Body of pancreas (tissue), 4 donors: ENCODE measurements at regions not wholly inside any gene's neighbourhood (a gene's known extent, or its start where the extent isn't known, plus 50 kb on each side); places are given as distances from the start of the nearest gene placed in this dataset.

Experiments
- ATAC-seq: fragments of 150-250 bp; one replicate; pipeline ENCODE4 v1.9.1; 2016
- DNase-seq, 4 donors: peaks; one replicate each; pipeline ENCODE4 v3.0.0-alpha.2; 2019
- H3K27ac ChIP-seq, 4 donors: fragments of 200-600 bp; sonication (generic); 1 replicate in 3 of 4; 2 replicates in 1 of 4; pipeline versions ENCODE4 v1.5.1 to v1.6.1; 2016 to 2019; ENCODE audit warnings: mild to moderate bottlenecking in 1 of 4, mixed read lengths in 1 of 4, moderate library complexity in 1 of 4
- H3K27me3 ChIP-seq, 2 donors: fragments of 200-600 bp; sonication (generic); one replicate each; pipeline ENCODE4 v1.6.0; 2016; ENCODE audit warnings: mild to moderate bottlenecking in 1 of 2
- H3K36me3 ChIP-seq, 2 donors: fragments of 200-600 bp; sonication (generic); replicated peaks in 1 of 2; 2 replicates each; pipeline ENCODE4 v1.5.1; 2016; ENCODE audit warnings: low read depth in 2 of 2; ENCODE audit not compliant: insufficient read depth in 1 of 2
- H3K4me1 ChIP-seq: fragments of 200-600 bp; sonication (generic); one replicate; pipeline ENCODE4 v1.6.0; 2016
- H3K4me3 ChIP-seq, 2 donors: fragments of 200-600 bp; sonication (generic); 1 replicate in 1 of 2; 2 replicates in 1 of 2; pipeline ENCODE4 v1.5.1; 2016 to 2019
- H3K9me3 ChIP-seq, 3 donors: fragments of 200-600 bp; sonication (generic); 1 replicate in 2 of 3; 2 replicates in 1 of 3; pipeline ENCODE4 v1.5.1; 2016
- CTCF ChIP-seq, 7 experiments: fragments of 450-650 bp in 4 of 7; fragments of 200-600 bp in 3 of 7; sonication (generic) in 3 of 7; IDR thresholded peaks; one replicate each; pipeline ENCODE4 v1.5.1; 2016 to 2019; ENCODE audit warnings: antibody characterized with exemption in 7 of 7
- POLR2A ChIP-seq, 3 donors: fragments of 450-650 bp; IDR thresholded peaks; one replicate each; pipeline ENCODE4 v1.6.1; 2016; ENCODE audit warnings: antibody characterized with exemption in 3 of 3, mild to moderate bottlenecking in 2 of 3
- WGBS, 2 donors: methylation state at CpG; one replicate each; pipeline ENCODE4 v1.1.5; 2017; 5-methylcytosine and 5-hydroxymethylcytosine counted together
- intact Hi-C: fragments of 100-400 bp; cut with DNase I; formaldehyde crosslinking; loops from one replicate; pipeline ENCODE4 v1.15.1; 2023

DNA sequence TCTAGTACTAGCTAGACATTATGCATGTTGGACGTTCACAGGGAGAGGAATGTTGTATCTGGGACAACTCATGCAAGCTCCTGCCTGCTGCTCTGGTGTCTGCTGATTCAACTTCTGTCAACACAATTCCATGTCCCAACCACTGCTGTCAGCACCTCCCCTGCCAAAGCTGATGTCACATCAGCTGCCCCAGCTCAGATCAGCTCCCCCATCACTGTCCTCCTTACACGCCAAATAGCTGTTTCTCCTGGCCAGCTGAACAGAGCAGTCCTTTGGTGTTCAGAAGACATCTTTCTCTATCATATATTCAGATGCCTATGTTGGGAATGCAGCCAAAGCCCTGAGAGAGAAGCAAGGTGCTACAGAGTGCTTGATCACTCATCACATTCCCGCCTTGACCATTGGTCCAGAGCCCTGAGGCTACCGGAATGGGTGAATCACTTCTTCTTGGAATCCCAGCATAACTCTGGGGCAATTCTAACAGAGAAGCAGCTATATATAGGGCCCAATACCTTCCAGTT is 223.3 kb downstream of the SEC61B start:
- H3K27me3 ChIP-seq = no peaks in the 10 kb centered on the region
- no peak overlapping the region for H3K27ac ChIP-seq
- DNase-seq (peak in 1 of 4 donors; percentile 9), ATAC-seq (peak; percentile 27)
- H3K36me3 ChIP-seq = no peaks in the 10 kb centered on the region
- TF ChIP-seq POLR2A (IDR thresholded peaks at IDR 0.05) (no peak), CTCF (IDR thresholded peaks at IDR 0.05) (no peak)
- WGBS, 2 donors = 62 to 67% methylated on average over 4 of the region's 4 CpGs
- intact Hi-C loops = no loop called here
- no peak overlapping the region for H3K4me3 ChIP-seq
- no peaks in the 10 kb centered on the region for H3K4me1 ChIP-seq
- H3K9me3 ChIP-seq = no peaks in the 10 kb centered on the region

DNA sequence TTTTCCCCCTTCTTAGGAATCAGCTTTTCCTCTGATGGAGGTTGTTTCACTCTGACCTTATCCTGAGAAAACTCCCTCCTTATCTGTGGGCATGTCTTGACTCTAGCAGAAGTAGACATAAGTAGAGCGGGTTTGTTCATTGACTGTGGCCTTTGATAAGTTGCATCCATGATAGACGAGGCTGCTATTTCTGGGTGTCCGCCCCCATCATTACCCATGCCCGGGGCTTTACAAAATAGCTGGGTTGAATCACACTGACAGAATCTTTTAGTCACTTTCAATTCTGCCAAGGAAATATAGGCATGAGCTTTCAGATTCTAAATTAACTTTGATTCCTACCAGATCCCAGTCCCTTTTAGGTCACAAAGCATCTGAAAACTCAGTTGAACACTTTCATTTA is 223.8 kb downstream of the SEC61B start:
- ATAC-seq (no peak), DNase-seq (no peak)
- Histone ChIP-seq H3K4me1 (no peaks in the 10 kb centered on the region), H3K9me3 (no peaks in the 10 kb centered on the region), H3K27ac (no peak overlapping the region), H3K36me3 (no peaks in the 10 kb centered on the region), H3K4me3 (no peak overlapping the region), H3K27me3 (no peaks in the 10 kb centered on the region)
- intact Hi-C loops = no loop called here
- WGBS, 2 donors = 76 to 80% methylated on average over 4 of the region's 4 CpGs
- TF ChIP-seq CTCF (IDR thresholded peaks at IDR 0.05) = no peak
- no peak for TF ChIP-seq POLR2A (IDR thresholded peaks at IDR 0.05)

DNA sequence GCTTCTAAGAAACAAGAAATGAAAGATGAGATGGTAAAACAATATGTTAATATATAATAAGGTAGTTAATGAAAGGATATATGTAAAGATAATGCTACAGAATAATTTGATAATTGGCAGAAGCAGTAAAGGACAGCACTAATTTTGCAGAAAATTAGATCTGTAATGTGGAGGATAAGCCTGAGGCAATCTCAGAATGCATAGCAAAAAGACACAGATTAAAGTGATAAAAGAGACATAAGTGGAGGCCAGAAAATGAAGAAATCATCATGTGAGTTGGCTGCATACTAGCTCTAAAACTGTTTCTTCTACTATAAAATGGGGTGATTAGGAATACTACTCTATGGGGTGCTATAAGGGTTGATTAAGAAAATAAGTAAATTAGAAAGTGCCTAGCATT is 225.9 kb downstream of the SEC61B start:
- TF ChIP-seq POLR2A (IDR thresholded peaks at IDR 0.05) (no peak), CTCF (IDR thresholded peaks at IDR 0.05) (no peak)
- Histone ChIP-seq H3K4me3 (no peak overlapping the region), H3K27ac (no peak overlapping the region), H3K27me3 (no peaks in the 10 kb centered on the region), H3K9me3 (no peaks in the 10 kb centered on the region), H3K4me1 (no peaks in the 10 kb centered on the region), H3K36me3 (no peaks in the 10 kb centered on the region)
- no peak for DNase-seq
- intact Hi-C loops = no loop called here
- ATAC-seq = no peak

DNA sequence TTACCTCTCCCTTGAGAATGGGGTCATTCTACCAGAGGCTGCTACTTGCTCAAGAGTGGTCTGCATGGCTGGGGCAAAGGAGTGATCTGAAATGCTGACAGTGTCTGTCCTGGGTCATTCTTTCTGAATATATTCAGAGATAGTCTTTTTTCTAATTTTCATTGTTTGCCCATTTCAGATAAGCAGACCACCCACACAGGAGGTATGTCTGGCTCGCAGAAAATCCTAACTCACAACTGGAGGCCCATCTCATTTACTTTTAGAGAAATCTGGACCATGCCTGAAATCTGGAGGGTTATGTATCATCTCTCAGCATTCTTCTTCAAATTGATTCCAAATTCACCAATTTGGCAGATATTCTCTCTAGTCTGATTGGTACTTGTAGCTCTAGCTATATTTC is 227.6 kb downstream of the SEC61B start:
- Histone ChIP-seq H3K36me3 (no peaks in the 10 kb centered on the region), H3K27ac (no peak overlapping the region), H3K4me1 (no peaks in the 10 kb centered on the region), H3K27me3 (no peaks in the 10 kb centered on the region), H3K9me3 (no peaks in the 10 kb centered on the region), H3K4me3 (no peak overlapping the region)
- 63 to 91% methylated on average over 1 of the region's 1 CpG for WGBS, 2 donors
- ATAC-seq (no peak), DNase-seq (no peak)
- intact Hi-C loops = no loop called here
- TF ChIP-seq CTCF (IDR thresholded peaks at IDR 0.05) = no peak
- no peak for TF ChIP-seq POLR2A (IDR thresholded peaks at IDR 0.05)

GRCh38 chr9:99451112-99451606 is 229.1 kb downstream of the SEC61B start:
- TF ChIP-seq CTCF (IDR thresholded peaks at IDR 0.05) (no peak), POLR2A (IDR thresholded peaks at IDR 0.05) (no peak)
- no peak overlapping the region for H3K27ac ChIP-seq
- no peaks in the 10 kb centered on the region for H3K9me3 ChIP-seq
- H3K36me3 ChIP-seq = no peaks in the 10 kb centered on the region
- no peaks in the 10 kb centered on the region for H3K27me3 ChIP-seq
- WGBS, 2 donors = 38 to 62% methylated on average over 4 of the region's 4 CpGs
- no peaks in the 10 kb centered on the region for H3K4me1 ChIP-seq
- ATAC-seq (no peak), DNase-seq (peak in 3 of 4 donors; percentile 11 to 57 (median 27))
- H3K4me3 ChIP-seq = no peak overlapping the region
- intact Hi-C loops = no loop called here
